GM12872 (cell line): ENCODE measurements at regions not wholly inside any gene's neighbourhood (a gene's known extent, or its start where the extent isn't known, plus 50 kb on each side); places are given as distances from the start of the nearest gene placed in this dataset.

ENCODE experiments used
- TF ChIP-seq, protein P1 (sequence below): IDR thresholded peaks from 3 replicates; pipeline ENCODE4 v1.5.1; 2011; ENCODE audit warnings: low read depth, mild to moderate bottlenecking, low read length, moderate library complexity; ENCODE audit not compliant: insufficient read depth

DNA sequence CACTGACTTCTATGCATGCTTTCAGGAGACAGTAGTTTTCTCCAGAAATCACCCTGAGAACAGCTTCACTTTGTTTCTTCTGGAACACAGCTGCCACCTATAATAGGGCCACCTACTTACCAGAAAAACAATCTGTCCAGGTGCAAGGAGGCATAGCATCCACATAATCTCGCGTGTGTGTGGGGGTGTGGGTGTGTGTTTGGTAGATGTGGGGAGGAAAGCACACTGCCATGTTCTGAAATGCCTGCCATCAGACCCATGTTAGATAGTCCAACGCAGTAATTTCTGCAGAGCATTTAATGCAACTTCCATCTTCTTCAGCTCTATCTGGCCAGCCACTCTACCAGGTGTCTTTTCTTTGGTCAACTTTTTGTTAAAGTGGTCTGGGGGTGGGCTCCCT, 102.9 kb downstream of the ACER2 start:
- TF ChIP-seq, protein P1, sequence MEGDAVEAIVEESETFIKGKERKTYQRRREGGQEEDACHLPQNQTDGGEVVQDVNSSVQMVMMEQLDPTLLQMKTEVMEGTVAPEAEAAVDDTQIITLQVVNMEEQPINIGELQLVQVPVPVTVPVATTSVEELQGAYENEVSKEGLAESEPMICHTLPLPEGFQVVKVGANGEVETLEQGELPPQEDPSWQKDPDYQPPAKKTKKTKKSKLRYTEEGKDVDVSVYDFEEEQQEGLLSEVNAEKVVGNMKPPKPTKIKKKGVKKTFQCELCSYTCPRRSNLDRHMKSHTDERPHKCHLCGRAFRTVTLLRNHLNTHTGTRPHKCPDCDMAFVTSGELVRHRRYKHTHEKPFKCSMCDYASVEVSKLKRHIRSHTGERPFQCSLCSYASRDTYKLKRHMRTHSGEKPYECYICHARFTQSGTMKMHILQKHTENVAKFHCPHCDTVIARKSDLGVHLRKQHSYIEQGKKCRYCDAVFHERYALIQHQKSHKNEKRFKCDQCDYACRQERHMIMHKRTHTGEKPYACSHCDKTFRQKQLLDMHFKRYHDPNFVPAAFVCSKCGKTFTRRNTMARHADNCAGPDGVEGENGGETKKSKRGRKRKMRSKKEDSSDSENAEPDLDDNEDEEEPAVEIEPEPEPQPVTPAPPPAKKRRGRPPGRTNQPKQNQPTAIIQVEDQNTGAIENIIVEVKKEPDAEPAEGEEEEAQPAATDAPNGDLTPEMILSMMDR = no peak

DNA sequence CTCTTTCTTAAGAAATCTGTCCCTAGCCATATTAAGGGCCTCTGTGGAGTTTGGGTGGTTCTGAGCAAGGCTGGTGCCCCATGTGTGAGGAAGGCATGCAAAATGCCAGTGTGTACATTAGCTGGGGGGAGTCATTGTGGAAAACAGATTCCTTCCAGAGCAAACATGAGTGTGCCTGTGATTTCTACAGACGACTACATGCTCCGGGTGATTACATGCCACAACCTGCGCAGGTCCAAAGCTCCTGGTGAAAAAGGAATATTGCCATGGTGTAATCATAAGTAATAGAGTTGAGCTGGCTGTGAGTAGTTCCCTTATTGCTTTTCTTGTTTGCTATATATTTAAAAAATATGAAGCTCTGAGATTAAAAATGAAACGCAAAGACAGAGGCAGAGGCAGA, 102.1 kb downstream of the ACER2 start:
- TF ChIP-seq, protein P1 = no peak
